H9 (cell line): ENCODE measurements at regions not wholly inside any gene's neighbourhood (a gene's known extent, or its start where the extent isn't known, plus 50 kb on each side); places are given as distances from the start of the nearest gene placed in this dataset.

Experiments
- DNase-seq: peaks from one replicate; pipeline ENCODE4 v3.0.0-alpha.2; 2017
- H2AFZ ChIP-seq: one replicate; pipeline ENCODE4 v1.6.1; 2013; ENCODE audit warnings: mild to moderate bottlenecking, low read length, control low read depth, moderate library complexity
- H2AK5ac ChIP-seq: 2 replicates; pipeline ENCODE4 v1.6.1; 2013; ENCODE audit warnings: low read length, control low read depth, mixed read lengths; ENCODE audit not compliant: insufficient read length
- H2BK120ac ChIP-seq: one replicate; pipeline ENCODE4 v1.6.1; 2013; ENCODE audit warnings: low read depth, mild to moderate bottlenecking, low read length, control low read depth, inconsistent platforms; ENCODE audit not compliant: poor library complexity, severe bottlenecking
- H2BK12ac ChIP-seq: 2 replicates; pipeline ENCODE4 v1.6.1; 2013; ENCODE audit warnings: low read length, control low read depth, mixed read lengths, low read depth; ENCODE audit not compliant: insufficient read length
- H2BK15ac ChIP-seq: 2 replicates; pipeline ENCODE4 v1.6.1; 2013; ENCODE audit warnings: low read depth, low read length, control low read depth
- H2BK20ac ChIP-seq: one replicate; pipeline ENCODE4 v1.6.1; 2013; ENCODE audit warnings: low read depth, mild to moderate bottlenecking, low read length, control low read depth, inconsistent platforms; ENCODE audit not compliant: poor library complexity, severe bottlenecking
- H2BK5ac ChIP-seq: 2 replicates; pipeline ENCODE4 v1.6.1; 2013; ENCODE audit warnings: low read length, control low read depth, mixed read lengths; ENCODE audit not compliant: insufficient read length
- H3K14ac ChIP-seq: 2 replicates; pipeline ENCODE4 v1.6.1; 2013; ENCODE audit warnings: low read length, control low read depth; ENCODE audit not compliant: insufficient read depth
- H3K18ac ChIP-seq: 2 replicates; pipeline ENCODE4 v1.6.1; 2013; ENCODE audit warnings: low read depth, mild to moderate bottlenecking, mixed read lengths, low read length, control low read depth; ENCODE audit not compliant: insufficient read length
- H3K23ac ChIP-seq: 2 replicates; pipeline ENCODE4 v1.6.1; 2013; ENCODE audit warnings: low read length, control low read depth, mixed read lengths, low read depth; ENCODE audit not compliant: insufficient read length
- H3K23me2 ChIP-seq: 2 replicates; pipeline ENCODE4 v1.6.1; 2013; ENCODE audit warnings: low read depth, mild to moderate bottlenecking, mixed read lengths, low read length, control low read depth; ENCODE audit not compliant: insufficient read length, poor library complexity, severe bottlenecking
- H3K27ac ChIP-seq: 2 replicates; pipeline ENCODE4 v1.5.1; 2013; ENCODE audit warnings: low read length, control low read depth, mixed read lengths, low read depth; ENCODE audit not compliant: insufficient read length
- H3K27me3 ChIP-seq: 2 replicates; pipeline ENCODE4 v1.6.1; 2013; ENCODE audit warnings: low read length, control low read depth, inconsistent platforms; ENCODE audit not compliant: insufficient read depth
- H3K4ac ChIP-seq: 2 replicates; pipeline ENCODE4 v1.6.1; 2013; ENCODE audit warnings: low read depth, mild to moderate bottlenecking, control low read depth, inconsistent platforms, low read length, moderate library complexity
- H3K4me1 ChIP-seq: 2 replicates; pipeline ENCODE4 v1.6.1; 2013; ENCODE audit warnings: low read length, control low read depth, inconsistent platforms; ENCODE audit not compliant: insufficient read depth
- H3K4me2 ChIP-seq: 2 replicates; pipeline ENCODE4 v1.6.1; 2013; ENCODE audit warnings: low read length, control low read depth, mixed read lengths; ENCODE audit not compliant: insufficient read length, insufficient read depth
- H3K56ac ChIP-seq: 2 replicates; pipeline ENCODE4 v1.6.1; 2013; ENCODE audit warnings: low read depth, mild to moderate bottlenecking, mixed read lengths, low read length, control low read depth; ENCODE audit not compliant: insufficient read length
- H3K79me1 ChIP-seq: 2 replicates; pipeline ENCODE4 v1.6.1; 2013; ENCODE audit warnings: low read depth, mild to moderate bottlenecking, moderate library complexity, low read length, control low read depth, inconsistent platforms; ENCODE audit not compliant: insufficient read depth, poor library complexity, severe bottlenecking
- H3K79me2 ChIP-seq: 2 replicates; pipeline ENCODE4 v1.6.1; 2013; ENCODE audit warnings: low read length, control low read depth, inconsistent platforms; ENCODE audit not compliant: insufficient read depth
- H3K9ac ChIP-seq: 2 replicates; pipeline ENCODE4 v1.6.1; 2013; ENCODE audit warnings: low read length, control low read depth, mixed read lengths; ENCODE audit not compliant: insufficient read length; ENCODE audit errors: extremely low read depth
- H3K9me3 ChIP-seq: one replicate; pipeline ENCODE4 v1.6.1; 2013; ENCODE audit warnings: low read depth, low read length, inconsistent platforms; ENCODE audit not compliant: control insufficient read depth
- H3T11ph ChIP-seq: one replicate; pipeline ENCODE4 v1.6.1; 2013; ENCODE audit warnings: mild to moderate bottlenecking, low read length, control low read depth, inconsistent platforms
- H4K20me1 ChIP-seq: one replicate; pipeline ENCODE4 v1.6.1; 2013; ENCODE audit not compliant: control insufficient read depth, insufficient read length, insufficient read depth
- H4K5ac ChIP-seq: 2 replicates; pipeline ENCODE4 v1.6.1; 2013; ENCODE audit warnings: low read depth, mild to moderate bottlenecking, mixed read lengths, low read length, control low read depth; ENCODE audit not compliant: insufficient read length
- H4K8ac ChIP-seq: replicated peaks from 2 replicates; pipeline ENCODE4 v1.6.1; 2013; ENCODE audit warnings: low read length, control low read depth, mixed read lengths, low read depth; ENCODE audit not compliant: insufficient read length
- H4K91ac ChIP-seq: 2 replicates; pipeline ENCODE4 v1.6.1; 2013; ENCODE audit warnings: low read depth, mild to moderate bottlenecking, moderate library complexity, mixed read lengths, low read length, control low read depth; ENCODE audit not compliant: insufficient read length
- H3K27ac Mint-ChIP-seq, 3 experiments: 2 replicates in 2 of 3; 3 replicates in 1 of 3; pipeline ENCODE4 v1.8.0; 2020 to 2021; ENCODE audit warnings: mixed read lengths in 3 of 3, mild to moderate bottlenecking in 1 of 3, moderate library complexity in 1 of 3
- H3K27me3 Mint-ChIP-seq: 2 replicates; pipeline ENCODE4 v1.8.0; 2021; ENCODE audit warnings: low read depth, mild to moderate bottlenecking, moderate library complexity, mixed read lengths
- H3K36me3 Mint-ChIP-seq, 3 experiments: 2 replicates in 2 of 3; 3 replicates in 1 of 3; pipeline ENCODE4 v1.8.0; 2020 to 2021; ENCODE audit warnings: low read depth in 3 of 3, mixed read lengths in 3 of 3; ENCODE audit not compliant: insufficient read depth in 1 of 3
- H3K4me1 Mint-ChIP-seq, 2 experiments: 2 replicates each; pipeline ENCODE4 v1.8.0; 2020; ENCODE audit warnings: mixed read lengths in 2 of 2
- H3K4me3 Mint-ChIP-seq, 2 experiments: 2 replicates in 1 of 2; 3 replicates in 1 of 2; pipeline ENCODE4 v1.8.0; 2020 to 2021; ENCODE audit warnings: mild to moderate bottlenecking in 2 of 2, mixed read lengths in 2 of 2, moderate library complexity in 1 of 2
- H3K9me3 Mint-ChIP-seq, 2 experiments: 2 replicates in 1 of 2; 3 replicates in 1 of 2; pipeline ENCODE4 v1.8.0; 2020; ENCODE audit warnings: mild to moderate bottlenecking in 2 of 2, mixed read lengths in 2 of 2, moderate library complexity in 1 of 2
- CTCF ChIP-seq: fragments of 200-600 bp; sonication (generic); conservative IDR thresholded peaks from 3 replicates; pipeline ENCODE4 v1.8.0; 2021; ENCODE audit warnings: antibody characterized with exemption, mild to moderate bottlenecking
- WGBS: extraction: QIAGEN DNeasy Blood & Tissue Kit; methylation state at CpG from one replicate; pipeline ENCODE4 v1.1.7; 2013; ENCODE audit warnings: missing lambda C conversion rate, low lambda C conversion rate, mixed read lengths; ENCODE audit not compliant: insufficient read length; ENCODE audit errors: extremely low coverage; 5-methylcytosine and 5-hydroxymethylcytosine counted together

GRCh38 chr6:130296854-130297253, 69.0 kb upstream of the TMEM200A start:
- Histone ChIP-seq H3K79me1 (no peaks in the 10 kb centered on the region), H2BK12ac (no peak overlapping the region), H2BK15ac (no peak overlapping the region), H3K4me1 (no peaks in the 10 kb centered on the region), H4K20me1 (no peaks in the 10 kb centered on the region), H2BK20ac (no peak overlapping the region), H4K5ac (no peak overlapping the region), H3K4me2 (no peak overlapping the region), H3K79me2 (no peaks in the 10 kb centered on the region), H2BK5ac (no peak overlapping the region), H3K14ac (no peak overlapping the region), H3K56ac (no peak overlapping the region), H3K9me3 (no peaks in the 10 kb centered on the region), H4K91ac (no peak overlapping the region), H2AK5ac (no peak overlapping the region), H3K27ac (no peak overlapping the region), H3T11ph (no peak overlapping the region), H3K23ac (no peak overlapping the region), H4K8ac (no peak overlapping the region), H3K27me3 (no peaks in the 10 kb centered on the region), H2BK120ac (no peak overlapping the region), H3K4ac (no peak overlapping the region), H3K9ac (no peak overlapping the region), H2AFZ (no peak overlapping the region), H3K23me2 (no peaks in the 10 kb centered on the region), H3K18ac (no peak overlapping the region)
- DNase-seq, result no peak
- peak; percentile 54 for TF ChIP-seq CTCF
- Mint-ChIP-seq H3K4me3 (no peak overlapping the region), H3K4me1 (no peaks in the 10 kb centered on the region), H3K9me3 (no peaks in the 10 kb centered on the region), H3K36me3 (no peaks in the 10 kb centered on the region), H3K27ac (no peak overlapping the region; a peak in 1 of 7 replicates), H3K27me3 (no peaks in the 10 kb centered on the region)
- WGBS, result no CpG with 5 or more reads among the region's 1 CpG
